Colon (tissue), 2 donors: ENCODE measurements at regions not wholly inside any gene's neighbourhood (a gene's known extent, or its start where the extent isn't known, plus 50 kb on each side); places are given as distances from the start of the nearest gene placed in this dataset.

Experiments used
- FAIRE-seq: peaks from 2 replicates; lab custom pipeline; 2012; peaks lifted over from hg19 to GRCh38; lab: Jason Lieb, UNC
- donor health status: control.
- donor health status: control.

DNA sequence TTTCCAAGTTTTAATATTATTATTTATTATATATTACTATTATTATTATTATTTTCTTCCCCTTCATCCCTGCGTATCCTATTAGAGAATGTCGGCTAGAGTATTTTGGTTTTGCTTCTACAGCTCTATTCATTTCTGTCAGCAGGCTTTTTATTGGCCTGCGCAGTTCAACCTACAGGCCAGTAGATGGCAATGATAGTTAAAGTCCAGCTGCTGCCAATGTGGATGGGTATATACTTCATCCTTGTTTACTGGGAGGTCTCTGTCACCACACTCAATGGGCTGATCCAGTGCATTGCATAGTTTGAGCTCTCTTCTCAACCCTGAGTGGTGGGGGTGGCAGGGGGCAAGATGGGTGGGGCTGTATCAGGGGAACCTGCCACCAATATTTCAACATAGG is 799.8 kb downstream of the NSUN3 start:
- FAIRE-seq = no peak

DNA sequence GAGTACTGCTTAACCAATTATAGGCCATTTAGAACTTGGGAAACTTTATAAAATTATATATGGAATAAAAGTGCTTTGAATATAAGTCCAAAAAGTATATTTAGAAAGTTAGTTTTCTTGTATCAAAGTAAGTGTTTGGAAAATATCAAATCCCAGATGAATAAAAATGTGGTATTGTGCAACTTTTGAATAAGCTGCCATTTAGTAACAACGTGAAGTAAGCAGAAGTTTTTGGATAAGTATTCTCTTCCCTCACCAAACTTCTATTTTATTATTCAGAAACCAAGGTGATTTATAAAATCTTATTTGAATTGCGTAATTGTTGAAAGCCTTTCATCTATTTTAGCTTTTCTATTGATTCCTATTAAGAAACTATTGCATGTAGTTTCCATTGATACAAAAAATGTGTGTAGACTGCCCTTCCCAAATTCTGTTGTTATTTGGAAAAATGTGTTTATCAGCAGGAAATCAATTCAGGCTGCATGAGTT is 806.2 kb downstream of the NSUN3 start:
- no peak for FAIRE-seq

GRCh38 chr3:94873751-94874150 is 810.9 kb downstream of the NSUN3 start:
- no peak for FAIRE-seq

DNA sequence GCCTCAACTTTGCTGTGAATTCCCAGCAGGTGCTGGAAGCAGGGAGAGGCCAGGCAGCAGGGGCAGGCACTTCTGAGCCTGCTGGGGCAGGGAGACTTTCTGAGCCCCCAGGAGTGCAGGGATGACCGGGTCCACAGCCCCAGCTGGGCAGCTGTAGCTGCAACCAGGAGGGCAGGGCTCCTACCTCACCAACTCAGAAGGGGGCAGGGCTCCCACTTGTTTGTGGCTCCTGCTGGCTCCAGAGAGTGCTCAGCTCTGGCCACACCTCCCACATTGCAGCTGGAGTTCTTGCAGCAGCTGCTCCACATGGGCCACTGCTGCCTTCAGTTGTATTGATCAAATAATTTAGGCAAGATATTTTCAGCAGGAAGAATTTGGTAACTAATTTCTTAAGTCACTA is 812.3 kb downstream of the NSUN3 start:
- FAIRE-seq = no peak

DNA sequence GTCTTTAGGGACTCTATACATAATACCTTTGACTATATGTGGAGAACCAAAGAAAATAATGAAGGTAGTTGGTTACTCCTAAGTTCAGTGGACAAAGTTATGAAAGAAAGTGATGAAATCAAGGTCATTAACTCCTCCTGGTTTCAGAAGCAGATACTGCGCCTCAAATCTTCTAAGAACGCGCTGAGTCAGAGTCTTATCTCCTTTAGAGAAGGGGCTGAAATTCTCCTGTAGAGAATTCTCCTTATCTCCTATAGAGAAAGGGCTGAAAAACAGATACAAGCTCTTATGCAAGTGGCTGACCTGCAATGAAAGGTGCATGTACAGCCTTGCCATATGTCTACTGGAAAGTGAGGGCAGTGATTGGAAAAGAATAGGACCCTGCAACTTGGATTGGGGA is 824.2 kb downstream of the NSUN3 start:
- FAIRE-seq = no peak

DNA sequence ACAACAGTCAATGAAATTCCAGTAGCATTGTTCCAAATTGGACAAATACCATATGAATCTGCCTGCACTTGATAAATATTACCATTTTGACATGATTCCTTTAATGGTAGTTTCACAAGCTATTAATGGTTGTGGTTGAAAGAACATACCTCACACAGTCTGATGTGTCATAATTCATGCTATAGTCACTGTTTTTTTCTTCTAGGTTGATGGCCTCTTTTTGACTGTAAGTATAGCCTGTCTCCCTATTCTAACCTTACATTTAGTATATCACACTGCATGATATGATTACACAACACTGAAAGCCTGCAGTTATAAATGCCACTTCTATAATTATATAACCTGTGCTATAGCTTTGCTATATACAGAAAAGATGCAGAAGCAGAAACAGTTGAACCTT is 834.1 kb downstream of the NSUN3 start:
- no peak for FAIRE-seq

DNA sequence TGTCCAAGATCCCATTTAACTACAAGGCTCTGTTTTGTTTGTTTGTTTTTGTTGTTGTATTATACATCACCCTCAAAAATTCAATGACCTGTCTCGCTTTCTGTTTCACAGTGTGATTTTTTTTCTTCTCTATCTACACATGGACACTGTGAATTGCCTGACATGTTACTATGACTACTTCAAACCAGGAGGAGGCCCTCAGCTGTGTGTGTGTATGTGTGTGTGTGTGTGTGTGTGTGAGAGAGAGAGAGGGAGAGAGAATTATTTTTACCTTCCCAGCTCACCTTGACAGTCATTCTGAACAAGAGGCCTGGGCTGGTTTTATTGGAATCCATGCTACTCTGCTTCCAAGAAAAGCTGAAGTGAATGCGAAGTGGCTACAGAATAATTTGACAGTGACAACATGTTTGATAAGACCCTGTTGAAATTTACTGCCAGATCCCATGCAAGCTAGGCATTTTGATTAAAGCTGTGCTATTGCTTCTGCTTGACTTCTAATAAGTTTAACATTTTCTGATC is 841.4 kb downstream of the NSUN3 start:
- no peak for FAIRE-seq

- FAIRE-seq = no peak
These were observed 846.9 kb downstream of the NSUN3 start for GRCh38 chr3:94909726-94910125.

DNA sequence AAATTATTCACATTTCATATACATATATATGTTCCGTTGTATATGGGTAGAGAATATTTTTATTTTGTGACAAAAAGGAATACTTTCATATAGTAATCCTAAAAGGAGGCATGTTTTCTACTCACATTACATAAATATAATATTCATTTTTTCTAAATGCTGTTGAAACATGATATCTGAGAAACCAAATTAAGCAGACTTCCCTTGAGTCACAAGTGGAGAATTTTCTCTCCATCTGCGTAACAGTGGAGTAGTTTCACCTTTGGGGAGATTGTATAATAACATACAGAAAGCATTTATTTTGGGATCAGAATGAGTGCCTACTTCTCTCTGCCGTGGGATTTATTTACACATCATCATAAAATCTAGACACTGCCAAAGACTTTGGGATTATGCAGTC is 849.8 kb downstream of the NSUN3 start:
- FAIRE-seq = no peak

GRCh38 chr3:94927175-94927574 is 864.3 kb downstream of the NSUN3 start:
- FAIRE-seq = no peak

DNA sequence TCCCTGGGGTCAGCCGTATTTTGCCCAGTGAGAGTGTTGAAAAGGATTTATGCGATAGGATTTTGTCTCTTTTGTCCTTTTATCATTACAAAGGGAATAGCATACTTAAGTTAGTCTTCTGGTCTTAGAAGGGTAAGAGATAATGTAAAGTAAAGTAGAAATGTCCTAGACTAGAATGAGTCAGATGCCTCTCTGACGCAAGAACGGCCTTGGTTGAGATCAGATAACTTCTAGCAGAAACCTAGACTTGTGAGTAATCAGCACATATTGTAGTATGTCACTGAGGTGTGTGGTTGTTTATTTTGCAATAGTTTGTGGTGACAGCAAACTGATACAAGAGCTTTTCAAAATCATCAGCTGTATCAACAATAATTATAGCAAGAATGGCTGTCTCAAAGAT is 866.1 kb downstream of the NSUN3 start:
- FAIRE-seq = no peak

- no peak for FAIRE-seq
These were observed 873.1 kb downstream of the NSUN3 start for GRCh38 chr3:94935738-94936580.

DNA sequence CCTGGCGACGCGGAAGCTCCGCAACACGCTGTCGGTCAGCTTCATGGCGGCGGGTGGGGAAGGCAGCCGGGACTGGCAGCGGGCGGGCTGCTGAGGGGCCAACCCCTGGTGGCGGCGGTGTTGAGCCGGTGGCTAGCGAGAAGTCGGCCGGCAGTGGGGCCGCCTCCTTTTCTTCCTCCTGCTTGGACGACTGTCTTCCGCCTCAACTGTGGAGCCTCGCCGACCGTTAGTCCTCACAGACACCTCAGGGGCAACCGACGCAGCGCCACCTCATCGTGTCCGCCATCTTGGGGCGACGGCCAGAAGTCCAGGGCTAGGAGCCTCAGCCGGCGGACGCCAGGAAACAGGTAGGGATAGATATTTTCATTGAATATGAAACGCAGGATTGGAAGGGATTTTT is 875.1 kb downstream of the NSUN3 start:
- no peak for FAIRE-seq

GRCh38 chr3:94946683-94947082 is 883.8 kb downstream of the NSUN3 start:
- no peak for FAIRE-seq

- no peak for FAIRE-seq
These were observed 898.7 kb downstream of the NSUN3 start for GRCh38 chr3:94961423-94962100.

- FAIRE-seq = no peak
These were observed 903.1 kb downstream of the NSUN3 start for GRCh38 chr3:94965867-94966475.

DNA sequence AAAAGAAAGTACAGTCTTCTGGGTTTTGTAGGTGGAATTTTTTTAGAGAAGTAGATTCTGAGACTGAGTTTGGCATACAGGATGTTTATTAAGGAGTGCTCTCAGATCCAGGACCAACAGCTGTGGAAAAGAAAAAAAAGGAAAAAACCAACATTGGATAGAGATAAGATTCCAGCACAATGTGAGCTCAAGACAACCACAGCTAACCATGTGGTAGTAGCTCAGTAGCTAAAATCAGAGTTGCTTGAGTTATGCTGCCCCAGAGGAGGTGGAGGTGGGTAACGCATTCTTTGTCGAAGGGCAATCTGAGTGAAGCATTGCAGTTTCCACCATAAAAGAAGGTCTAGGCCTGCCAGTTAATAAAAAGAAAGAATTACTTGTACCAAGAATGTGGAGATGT is 904.3 kb downstream of the NSUN3 start:
- FAIRE-seq = no peak

GRCh38 chr3:94968519-94968918 is 905.7 kb downstream of the NSUN3 start:
- FAIRE-seq = no peak

DNA sequence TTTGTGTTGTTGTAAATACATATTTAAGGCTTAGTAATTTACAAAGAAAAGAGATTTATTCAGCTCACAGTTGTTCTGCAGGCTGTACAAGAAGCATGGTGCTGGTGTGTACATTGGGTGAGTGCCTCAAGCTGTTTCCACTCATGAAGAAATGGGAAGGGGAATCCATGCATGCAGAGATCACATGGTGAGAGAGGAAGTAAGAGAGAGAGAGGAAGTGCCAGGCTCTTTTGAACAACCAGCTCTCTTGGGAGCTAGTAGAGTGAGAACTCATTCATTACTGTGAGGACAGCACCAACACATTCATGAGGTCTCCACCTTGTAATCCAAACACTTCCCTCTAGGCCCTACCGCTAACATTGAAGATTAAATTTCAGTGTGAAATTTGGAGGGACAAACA is 909.2 kb downstream of the NSUN3 start:
- FAIRE-seq = no peak

DNA sequence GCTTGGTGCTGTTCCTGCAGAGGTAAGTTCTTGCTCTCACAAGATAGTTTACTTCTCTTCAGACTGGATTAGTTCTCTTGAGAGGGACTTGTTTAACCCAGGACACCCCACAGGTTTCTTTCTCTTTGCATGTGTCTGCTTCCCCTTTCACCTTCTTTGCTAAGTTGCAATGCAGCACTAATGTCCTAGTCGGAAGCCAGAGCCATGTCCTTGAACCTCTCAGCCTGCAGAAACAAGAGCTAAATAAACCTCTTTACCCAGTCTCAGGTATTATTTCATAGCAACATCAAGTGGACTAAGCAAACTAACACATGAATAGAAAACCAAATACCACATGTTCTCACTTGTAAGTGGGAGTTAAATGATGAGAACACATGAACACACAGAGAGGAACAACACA is 915.2 kb downstream of the NSUN3 start:
- no peak for FAIRE-seq

GRCh38 chr3:94985778-94986177 is 922.9 kb downstream of the NSUN3 start:
- no peak for FAIRE-seq

- FAIRE-seq = no peak
These were observed 928.3 kb downstream of the NSUN3 start for GRCh38 chr3:94990952-94991705.
